ENCODE measurements at regions not wholly inside any gene's neighbourhood (a gene's known extent, or its start where the extent isn't known, plus 50 kb on each side); places are given as distances from the start of the nearest gene placed in this dataset.

DNA sequence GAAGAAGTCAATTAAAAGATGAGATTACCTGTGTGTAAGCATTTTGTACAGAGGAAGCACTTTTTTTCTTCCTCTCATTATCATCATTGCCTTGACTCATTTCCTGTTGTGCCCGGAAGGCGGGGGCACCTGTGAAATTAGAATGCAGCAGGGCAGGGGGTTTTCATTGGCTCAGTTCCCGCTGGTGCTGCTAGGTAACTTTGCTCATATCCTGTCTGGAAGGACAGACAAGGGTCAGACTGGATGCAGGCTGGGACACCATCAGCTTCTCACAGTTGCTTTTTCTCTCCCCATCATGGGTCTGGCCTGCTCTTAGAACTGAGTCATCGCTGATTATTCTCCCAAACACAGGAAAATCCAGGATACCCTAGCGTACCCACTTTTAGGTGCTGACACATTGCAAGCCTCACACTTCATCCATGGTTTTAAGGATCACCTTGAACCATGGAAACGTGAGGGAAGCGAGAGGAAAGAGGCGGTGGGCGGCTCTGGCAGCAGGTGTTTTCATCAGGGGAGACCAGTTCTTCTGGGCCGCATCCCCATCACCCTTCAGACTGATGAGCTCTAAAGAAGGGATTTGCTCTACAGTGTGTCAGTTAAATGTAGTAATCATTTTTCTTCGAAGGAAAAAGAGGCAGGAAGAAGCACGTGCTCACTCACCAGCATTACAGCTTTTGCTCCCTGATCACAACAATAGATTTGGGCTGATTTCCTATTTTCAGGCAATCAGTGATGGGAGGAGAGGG is 195.7 kb upstream of the SASH1 start (continued):
- TF ChIP-seq, protein P1, sequence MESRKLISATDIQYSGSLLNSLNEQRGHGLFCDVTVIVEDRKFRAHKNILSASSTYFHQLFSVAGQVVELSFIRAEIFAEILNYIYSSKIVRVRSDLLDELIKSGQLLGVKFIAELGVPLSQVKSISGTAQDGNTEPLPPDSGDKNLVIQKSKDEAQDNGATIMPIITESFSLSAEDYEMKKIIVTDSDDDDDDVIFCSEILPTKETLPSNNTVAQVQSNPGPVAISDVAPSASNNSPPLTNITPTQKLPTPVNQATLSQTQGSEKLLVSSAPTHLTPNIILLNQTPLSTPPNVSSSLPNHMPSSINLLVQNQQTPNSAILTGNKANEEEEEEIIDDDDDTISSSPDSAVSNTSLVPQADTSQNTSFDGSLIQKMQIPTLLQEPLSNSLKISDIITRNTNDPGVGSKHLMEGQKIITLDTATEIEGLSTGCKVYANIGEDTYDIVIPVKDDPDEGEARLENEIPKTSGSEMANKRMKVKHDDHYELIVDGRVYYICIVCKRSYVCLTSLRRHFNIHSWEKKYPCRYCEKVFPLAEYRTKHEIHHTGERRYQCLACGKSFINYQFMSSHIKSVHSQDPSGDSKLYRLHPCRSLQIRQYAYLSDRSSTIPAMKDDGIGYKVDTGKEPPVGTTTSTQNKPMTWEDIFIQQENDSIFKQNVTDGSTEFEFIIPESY (IDR thresholded peaks at IDR 0.05; ENCODE audit: extremely low read depth, insufficient replicate concordance, low read length): no peak
- no peak for TF ChIP-seq SRF (IDR thresholded peaks at IDR 0.05; ENCODE audit: low read depth)

DNA sequence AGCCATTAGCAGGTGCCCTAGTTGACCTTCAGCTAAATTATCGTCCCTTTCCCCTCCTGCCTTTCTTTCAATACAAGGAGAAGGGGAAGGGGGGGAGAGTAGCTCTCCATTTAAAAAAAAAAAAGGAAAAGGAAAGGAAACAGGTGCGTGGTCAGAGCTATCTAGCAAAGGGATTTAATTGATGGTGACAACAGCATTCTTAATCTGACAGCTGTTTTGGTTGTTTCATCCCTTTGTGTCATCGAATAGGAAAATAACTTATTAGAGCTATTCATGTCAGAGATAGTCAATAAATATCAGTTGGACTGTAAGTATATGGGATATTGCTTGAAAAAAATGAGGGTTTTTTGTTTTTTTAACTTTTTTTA is 195.2 kb upstream of the SASH1 start:
- H3K4me2 ChIP-seq (ENCODE audit: low read length): no peak overlapping the region
- no peaks in the 10 kb centered on the region for H3K27me3 ChIP-seq (ENCODE audit: insufficient read depth, low read length)
- ATAC-seq (no peak), DNase-seq (ENCODE audit: low read depth, low spot score) (no peak)
- H3K9me2 ChIP-seq (ENCODE audit: insufficient read depth): no peaks in the 10 kb centered on the region
- POLR2A ChIA-PET: no interaction called here
- no peaks in the 10 kb centered on the region for H4K20me1 ChIP-seq (ENCODE audit: insufficient read depth)
- H2AFZ ChIP-seq (ENCODE audit: low read depth, low read length, poor library complexity, severe bottlenecking): no peak overlapping the region
- RAD21 ChIA-PET (ENCODE audit: low non-redundant PET in 1 of 2, low total read pairs in 2 of 2, uncharacterized antibody in 2 of 2, unreplicated experiment in 2 of 2): no interaction called here
- H3K4me1 ChIP-seq (ENCODE audit: control insufficient read depth in 1 of 2, insufficient read depth in 2 of 2, low read length in 2 of 2): peaks cover 6 to 13% of the 10 kb centered on the region in 2 experiments
- CTCF ChIA-PET: interaction anchor here (0.7 to 1.8 kb wide), 3 partner anchors 18 to 640 kb away, joined by 3 to 6 read pairs (median 3); no protein-coding TSS in a partner anchor
- no peak overlapping the region for H3K27ac ChIP-seq (ENCODE audit: low read depth, low read length)
- no peaks in the 10 kb centered on the region for H3K9me3 ChIP-seq (ENCODE audit: control insufficient read depth in 1 of 2, insufficient read depth in 1 of 2, low read depth in 1 of 2, low read length in 2 of 2)
- no TSS peak for BruUV-seq (replicated peaks)
- intact Hi-C loops (cut with micrococcal nuclease): no loop called here
- no peak overlapping the region for H3K9ac ChIP-seq (ENCODE audit: low read length)
- H3K4me3 ChIP-seq (replicated peaks in 1 of 2; ENCODE audit: low read depth in 1 of 2, low read length in 2 of 2): no peak overlapping the region
- no peaks in the 10 kb centered on the region for H3K36me3 ChIP-seq (ENCODE audit: control insufficient read depth in 1 of 2, insufficient read depth in 2 of 2, low read length in 2 of 2)
- H3K79me2 ChIP-seq (ENCODE audit: insufficient read depth, low read length): no peaks in the 10 kb centered on the region
- TF ChIP-seq ELF1 (IDR thresholded peaks at IDR 0.05; ENCODE audit: borderline replicate concordance, low read depth): no peak
- TF ChIP-seq EZH2phosphoT487 (IDR thresholded peaks at IDR 0.05; ENCODE audit: borderline replicate concordance): no peak
- TF ChIP-seq ZNF274 (IDR thresholded peaks at IDR 0.05; ENCODE audit: low read depth, low read length): no peak
